ENCODE measurements at regions not wholly inside any gene's neighbourhood (a gene's known extent, or its start where the extent isn't known, plus 50 kb on each side); places are given as distances from the start of the nearest gene placed in this dataset.

DNA sequence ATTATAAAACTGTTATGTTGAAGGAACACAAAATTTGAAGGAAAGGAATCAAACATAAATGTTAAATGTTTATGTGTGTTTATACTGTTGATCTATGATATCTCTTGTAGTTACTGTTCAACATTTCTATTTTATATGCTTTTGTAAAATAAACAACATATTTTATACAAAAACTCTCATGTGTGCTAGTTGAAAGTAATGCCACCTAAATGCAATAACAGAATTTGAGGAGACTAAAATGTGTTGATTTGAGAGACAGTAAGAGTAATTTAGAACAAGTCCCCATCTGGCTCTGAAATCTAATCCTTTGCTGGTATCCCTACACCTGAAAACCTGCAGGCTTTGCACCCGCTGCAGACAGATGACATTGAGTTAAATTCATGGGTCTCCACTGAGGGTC is 95.7 kb upstream of the TOP3B start:
- in situ Hi-C loops (cut with MboI; ENCODE audit: low pct_unique_long_range_greater_than_20kb, low sequenced_read_pairs, unreplicated experiment): no loop called here
- no peak for TF ChIP-seq CTCF (IDR thresholded peaks at IDR 0.05; ENCODE audit: extremely low read depth, insufficient read depth, missing control alignments)
- no peak for DNase-seq (ENCODE audit: low spot score)

GRCh38 chr22:22076932-22077703 is 94.5 kb upstream of the TOP3B start:
- DNase-seq (ENCODE audit: low spot score): no peak
- in situ Hi-C loops (cut with MboI; ENCODE audit: low pct_unique_long_range_greater_than_20kb, low sequenced_read_pairs, unreplicated experiment): no loop called here
- TF ChIP-seq CTCF (IDR thresholded peaks at IDR 0.05; ENCODE audit: extremely low read depth, insufficient read depth, missing control alignments): no peak

- no peak for TF ChIP-seq CTCF (IDR thresholded peaks at IDR 0.05; ENCODE audit: extremely low read depth, insufficient read depth, missing control alignments)
- in situ Hi-C loops (cut with MboI; ENCODE audit: low pct_unique_long_range_greater_than_20kb, low sequenced_read_pairs, unreplicated experiment): no loop called here
- no peak for DNase-seq (ENCODE audit: low spot score)
These were observed 93.8 kb upstream of the TOP3B start for GRCh38 chr22:22076361-22076760.

DNA sequence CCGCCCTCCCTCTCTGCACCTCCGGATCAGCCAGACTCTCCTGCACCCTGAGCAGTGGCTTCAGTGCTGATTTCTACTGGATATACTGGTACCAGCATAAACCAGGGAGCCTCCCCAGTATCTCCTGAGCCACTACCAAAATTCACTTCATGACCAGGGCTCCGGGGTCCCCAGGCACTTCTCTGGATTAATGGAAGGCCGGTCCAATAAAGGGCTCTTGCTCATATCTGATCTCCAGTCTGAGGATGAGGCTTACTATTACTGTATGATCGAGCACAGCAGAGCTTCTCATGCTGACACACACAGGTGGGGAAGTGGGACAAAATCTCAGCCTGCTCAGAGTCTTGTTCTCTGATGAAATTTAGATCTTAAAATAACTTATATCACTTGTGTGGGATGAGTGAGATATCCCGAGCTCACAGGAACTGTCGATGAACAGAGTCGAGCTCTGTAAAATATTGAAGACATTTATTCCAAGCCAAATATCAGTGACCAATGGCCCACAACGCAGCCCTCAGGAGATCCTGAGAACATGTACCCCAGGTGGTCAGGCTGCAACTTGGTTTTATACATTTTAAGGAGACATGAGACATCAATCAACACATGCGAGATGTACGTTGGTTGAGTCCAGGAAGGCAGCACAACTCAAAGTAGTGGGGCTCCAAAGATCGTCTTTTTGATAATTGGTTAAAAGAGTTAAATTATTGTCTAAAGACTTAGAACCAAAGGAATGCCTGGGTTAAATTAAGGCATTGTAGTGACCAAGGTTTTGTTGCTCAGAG is 93.0 kb upstream of the TOP3B start:
- TF ChIP-seq CTCF (IDR thresholded peaks at IDR 0.05; ENCODE audit: extremely low read depth, insufficient read depth, missing control alignments): no peak
- in situ Hi-C loops (cut with MboI; ENCODE audit: low pct_unique_long_range_greater_than_20kb, low sequenced_read_pairs, unreplicated experiment): no loop called here
- no peak for DNase-seq (ENCODE audit: low spot score)

DNA sequence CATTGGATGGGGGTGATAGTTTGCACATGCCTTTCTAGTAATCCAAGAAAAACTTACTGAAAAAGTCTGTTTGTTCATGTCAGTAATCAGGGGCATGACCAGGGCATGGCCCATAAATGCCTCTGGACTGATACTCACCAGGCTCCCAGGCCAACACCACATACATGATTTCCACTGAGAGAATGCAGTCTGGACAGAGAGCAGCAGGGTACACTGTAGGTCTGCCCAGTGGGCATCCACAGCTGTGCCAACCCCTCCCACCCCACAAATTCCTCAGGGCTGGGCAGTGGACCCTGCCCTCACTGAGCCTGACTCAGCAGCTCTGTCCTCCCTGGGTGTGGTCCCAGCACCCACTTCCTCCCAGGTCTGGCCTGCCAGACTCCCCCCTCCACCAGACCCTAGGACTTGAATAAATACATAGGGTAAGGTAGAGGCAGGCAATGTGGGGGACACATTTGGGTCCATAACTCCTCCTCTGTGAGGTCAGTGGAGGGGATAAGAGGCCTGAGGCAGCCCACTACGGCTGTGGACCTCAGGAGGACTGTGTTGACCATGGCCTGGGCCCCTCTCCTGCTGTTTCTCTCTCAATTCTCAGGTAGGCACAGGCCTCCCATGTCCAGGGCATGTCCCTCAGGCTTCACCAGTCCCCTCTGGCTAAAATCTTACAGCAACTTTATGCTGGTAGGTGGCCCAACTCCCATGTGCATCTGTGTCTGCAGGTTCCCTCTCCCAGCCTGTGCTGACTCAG is 92.2 kb upstream of the TOP3B start:
- in situ Hi-C loops (cut with MboI; ENCODE audit: low pct_unique_long_range_greater_than_20kb, low sequenced_read_pairs, unreplicated experiment): no loop called here
- DNase-seq (ENCODE audit: low spot score): no peak

More for the DNA sequence above, 92.2 kb upstream of the TOP3B start:
- TF ChIP-seq CTCF (IDR thresholded peaks at IDR 0.05; ENCODE audit: extremely low read depth, insufficient read depth, missing control alignments): no peak

All from GM13977 (cell line).